HEK293T (cell line): ENCODE measurements at regions not wholly inside any gene's neighbourhood (a gene's known extent, or its start where the extent isn't known, plus 50 kb on each side); places are given as distances from the start of the nearest gene placed in this dataset.

Source experiments
- BHLHE40 ChIP-seq: fragments of 450-650 bp; IDR thresholded peaks from 2 replicates; pipeline ENCODE4 v1.6.1; 2016; ENCODE audit warnings: mild to moderate bottlenecking, moderate library complexity, borderline replicate concordance
- ELF4 ChIP-seq: fragments of 450-650 bp; IDR thresholded peaks from 2 replicates; pipeline ENCODE4 v1.6.1; 2017; ENCODE audit warnings: antibody characterized with exemption
- FOXA1 ChIP-seq: fragments of 450-650 bp; IDR thresholded peaks from 2 replicates; pipeline ENCODE4 v1.6.1; 2016; ENCODE audit warnings: mild to moderate bottlenecking
- FOXK2 ChIP-seq: fragments of 450-650 bp; IDR thresholded peaks from 2 replicates; pipeline ENCODE4 v1.6.1; 2016; ENCODE audit warnings: mild to moderate bottlenecking
- L3MBTL2 ChIP-seq: fragments of 450-650 bp; conservative IDR thresholded peaks from 2 replicates; pipeline ENCODE4 v1.6.1; 2016; ENCODE audit warnings: mild to moderate bottlenecking
- LEF1 ChIP-seq: fragments of 450-650 bp; IDR thresholded peaks from 2 replicates; pipeline ENCODE4 v1.6.1; 2017; ENCODE audit warnings: mild to moderate bottlenecking, borderline replicate concordance
- NFRKB ChIP-seq: fragments of 450-650 bp; IDR thresholded peaks from 2 replicates; pipeline ENCODE4 v1.6.1; 2016; ENCODE audit warnings: mild to moderate bottlenecking, moderate library complexity
- PKNOX1 ChIP-seq: fragments of 450-650 bp; IDR thresholded peaks from 2 replicates; pipeline ENCODE4 v1.6.1; 2016
- SP1 ChIP-seq: fragments of 450-650 bp; IDR thresholded peaks from 2 replicates; pipeline ENCODE4 v1.6.1; 2017
- SUZ12 ChIP-seq: fragments of 450-650 bp; IDR thresholded peaks from 2 replicates; pipeline ENCODE4 v1.6.1; 2016; ENCODE audit warnings: mild to moderate bottlenecking
- TARDBP ChIP-seq: fragments of 450-650 bp; IDR thresholded peaks from 2 replicates; pipeline ENCODE4 v1.6.1; 2016
- ZNF384 ChIP-seq: fragments of 450-650 bp; IDR thresholded peaks from 2 replicates; pipeline ENCODE4 v1.6.1; 2016

- TF ChIP-seq SP1 = no peak
- TF ChIP-seq SUZ12 = no peak
- no peak for TF ChIP-seq TARDBP
- no peak for TF ChIP-seq ZNF384
- no peak for TF ChIP-seq PKNOX1
- no peak for TF ChIP-seq FOXA1
- TF ChIP-seq BHLHE40 = no peak
- TF ChIP-seq NFRKB = no peak
- TF ChIP-seq L3MBTL2 = no peak
- TF ChIP-seq LEF1 = no peak
- TF ChIP-seq ELF4 = no peak
- TF ChIP-seq FOXK2 = no peak
These were observed 1303.7 kb upstream of the CADM2 start for GRCh38 chr3:83655083-83655482.
